Large intestine (tissue), 3 donors: ENCODE measurements at regions not wholly inside any gene's neighbourhood (a gene's known extent, or its start where the extent isn't known, plus 50 kb on each side); places are given as distances from the start of the nearest gene placed in this dataset.
A peak's percentile ranks its signal among the peaks of the same experiment; 100 is the strongest.

ENCODE experiments used
- DNase-seq, 2 donors: peaks; one replicate each; pipeline versions ENCODE4 v3.0.0 to v3.0.0-alpha.2; 2013
- H3K27ac ChIP-seq: one replicate; pipeline ENCODE4 v1.5.1; 2013; ENCODE audit warnings: low read length
- H3K27me3 ChIP-seq: 2 replicates; pipeline ENCODE4 v1.6.1; 2013; ENCODE audit warnings: low read length; ENCODE audit not compliant: control insufficient read depth, insufficient read depth
- H3K36me3 ChIP-seq: 2 replicates; pipeline ENCODE4 v1.6.1; 2013; ENCODE audit warnings: low read length; ENCODE audit not compliant: control insufficient read depth, insufficient read depth
- H3K4me1 ChIP-seq: one replicate; pipeline ENCODE4 v1.6.1; 2013; ENCODE audit warnings: low read length; ENCODE audit not compliant: control insufficient read depth, insufficient read depth
- H3K4me3 ChIP-seq: one replicate; pipeline ENCODE4 v1.5.1; 2013; ENCODE audit warnings: low read length
- H3K9me3 ChIP-seq: one replicate; pipeline ENCODE4 v1.6.1; 2013; ENCODE audit warnings: mild to moderate bottlenecking, low read depth, low read length, moderate library complexity; ENCODE audit not compliant: control insufficient read depth
- WGBS: methylation state at CpG from one replicate; pipeline ENCODE4 v1.1.5; 2013; ENCODE audit warnings: low lambda C conversion rate; ENCODE audit not compliant: insufficient coverage; 5-methylcytosine and 5-hydroxymethylcytosine counted together

DNA sequence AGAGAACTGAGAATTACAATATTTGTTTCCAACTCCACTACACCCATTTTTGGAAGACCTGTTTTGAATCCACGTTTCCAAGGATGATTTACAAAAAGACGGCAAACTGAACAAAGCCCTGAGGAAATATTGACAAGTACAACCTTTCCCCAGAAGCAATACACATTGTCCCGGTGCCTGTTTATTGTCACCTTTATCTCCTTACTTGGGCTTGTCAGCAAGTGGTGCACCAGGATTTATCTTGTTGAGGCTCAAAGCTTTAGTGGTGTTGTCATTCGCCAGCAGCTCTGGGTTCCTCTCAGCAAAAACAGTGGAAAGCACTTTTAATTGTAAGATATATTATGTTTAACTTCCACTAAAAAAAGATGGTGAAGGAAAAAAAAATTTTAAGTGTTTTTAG is 1191.9 kb upstream of the TENM4 start:
- Histone ChIP-seq H3K27me3 (no peaks in the 10 kb centered on the region), H3K4me3 (no peak overlapping the region), H3K36me3 (no peaks in the 10 kb centered on the region), H3K4me1 (no peaks in the 10 kb centered on the region), H3K27ac (no peak overlapping the region), H3K9me3 (no peaks in the 10 kb centered on the region)
- no peak for DNase-seq
- WGBS, result 20% methylated on average over 1 of the region's 4 CpGs

DNA sequence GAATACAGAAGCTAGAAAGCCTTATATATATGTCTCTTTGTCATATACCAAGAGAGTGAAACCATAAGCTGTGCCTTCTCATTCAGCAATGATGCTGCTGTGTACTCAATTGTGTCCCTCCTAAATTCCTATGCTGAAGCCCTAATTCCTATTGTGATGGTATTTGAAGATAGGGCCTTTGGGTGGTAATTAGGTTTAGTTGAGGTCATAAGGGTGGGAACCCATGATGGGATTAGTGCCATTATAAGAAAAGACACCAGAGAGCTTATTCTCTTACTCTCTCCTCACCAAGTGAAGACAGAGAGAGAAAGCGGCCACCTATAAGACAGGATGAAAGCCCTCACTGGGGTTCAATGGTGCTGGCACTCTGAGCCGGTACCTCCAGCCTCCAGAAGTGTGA is 1191.3 kb upstream of the TENM4 start:
- H3K4me1 ChIP-seq, result no peaks in the 10 kb centered on the region
- no peaks in the 10 kb centered on the region for H3K36me3 ChIP-seq
- H3K27ac ChIP-seq, result no peak overlapping the region
- no peak for DNase-seq
- H3K4me3 ChIP-seq, result no peak overlapping the region
- no CpG with 5 or more reads among the region's 2 CpGs for WGBS
- H3K9me3 ChIP-seq, result no peaks in the 10 kb centered on the region
- no peaks in the 10 kb centered on the region for H3K27me3 ChIP-seq

DNA sequence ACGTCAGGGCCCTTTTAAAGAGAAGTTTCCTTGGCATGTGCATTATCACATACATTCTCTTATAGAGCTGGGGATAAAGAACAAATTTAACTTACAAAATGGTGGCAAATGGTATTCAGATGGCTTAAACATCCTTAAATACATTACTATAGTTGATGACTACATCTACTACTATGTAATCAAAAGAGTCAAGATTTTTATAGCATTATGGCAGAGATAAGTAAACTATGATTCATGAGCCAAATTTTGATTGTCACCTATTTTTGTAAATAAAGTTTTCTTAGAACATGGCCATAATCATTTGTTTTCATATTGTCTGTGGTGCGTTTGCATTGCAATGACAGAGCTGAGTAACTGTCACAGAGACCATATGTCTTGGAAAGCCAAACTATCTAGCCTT is 1188.6 kb upstream of the TENM4 start:
- H3K27me3 ChIP-seq, result no peaks in the 10 kb centered on the region
- H3K27ac ChIP-seq, result no peak overlapping the region
- DNase-seq, result no peak
- no peaks in the 10 kb centered on the region for H3K9me3 ChIP-seq
- H3K4me1 ChIP-seq, result no peaks in the 10 kb centered on the region
- WGBS, result 83% methylated on average over 2 of the region's 2 CpGs
- no peaks in the 10 kb centered on the region for H3K36me3 ChIP-seq
- no peak overlapping the region for H3K4me3 ChIP-seq

DNA sequence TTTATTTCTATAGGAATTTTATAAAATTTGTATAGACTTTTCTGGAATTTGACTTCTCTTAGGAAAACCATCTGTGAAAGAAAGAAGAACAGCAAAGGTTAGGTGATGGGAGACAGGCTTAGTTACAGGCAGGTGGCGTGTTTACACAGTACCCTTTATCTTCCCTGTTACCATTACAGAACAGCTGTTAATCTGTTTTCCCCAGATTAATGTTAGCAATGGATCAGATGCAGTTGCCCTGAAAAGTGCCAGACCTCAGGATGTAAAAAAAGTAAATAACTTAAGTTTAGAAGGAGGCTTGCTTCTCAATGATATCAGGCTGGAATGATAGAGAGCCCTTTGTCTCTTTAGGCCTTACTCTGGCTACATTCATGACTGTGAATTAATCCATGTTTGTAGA is 1186.5 kb upstream of the TENM4 start:
- Histone ChIP-seq H3K36me3 (no peaks in the 10 kb centered on the region), H3K27ac (no peak overlapping the region), H3K27me3 (no peaks in the 10 kb centered on the region), H3K4me1 (no peaks in the 10 kb centered on the region), H3K9me3 (no peaks in the 10 kb centered on the region), H3K4me3 (no peak overlapping the region)
- no CpG with 5 or more reads among the region's 1 CpG for WGBS
- DNase-seq, result no peak

DNA sequence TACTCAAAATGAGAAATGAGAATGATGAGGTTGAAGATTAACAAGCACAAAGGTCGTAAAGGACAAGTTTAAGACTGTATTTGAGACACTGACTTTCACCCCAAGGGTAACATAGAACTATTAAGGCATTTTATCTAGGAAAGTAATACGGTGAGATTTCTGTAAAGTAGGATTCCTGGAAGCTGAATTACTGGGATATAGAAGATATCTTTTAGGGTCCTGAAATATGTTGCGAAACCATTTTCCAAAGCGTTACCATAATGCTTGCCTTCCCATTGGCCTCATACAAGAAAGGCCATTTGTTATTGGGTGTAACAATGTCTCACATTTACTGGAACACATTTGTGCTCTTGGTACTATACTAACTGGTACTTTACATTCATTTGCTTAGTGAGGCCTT is 1185.9 kb upstream of the TENM4 start:
- H3K4me1 ChIP-seq, result no peaks in the 10 kb centered on the region
- H3K27me3 ChIP-seq, result no peaks in the 10 kb centered on the region
- WGBS, result no CpG with 5 or more reads among the region's 4 CpGs
- H3K9me3 ChIP-seq, result no peaks in the 10 kb centered on the region
- DNase-seq, result no peak
- no peaks in the 10 kb centered on the region for H3K36me3 ChIP-seq
- H3K4me3 ChIP-seq, result no peak overlapping the region
- H3K27ac ChIP-seq, result no peak overlapping the region

DNA sequence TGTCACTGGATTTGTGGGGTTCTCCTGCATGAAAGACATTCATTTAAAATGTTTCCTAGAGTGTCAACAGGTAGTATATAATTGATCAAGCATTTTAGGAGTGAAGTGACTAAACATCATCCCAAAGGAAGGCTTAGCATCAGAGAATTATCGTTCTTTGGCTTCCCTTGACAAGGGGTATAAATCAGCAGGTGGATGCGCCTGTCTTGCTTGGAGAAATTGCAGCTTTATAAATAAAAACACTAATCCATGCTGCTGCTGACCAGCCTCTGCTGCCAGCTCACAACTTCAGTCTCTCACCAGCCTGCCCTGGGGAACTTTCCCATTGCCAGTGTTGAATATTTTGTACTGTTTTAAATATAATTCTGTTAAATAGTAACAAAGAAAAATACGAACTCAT is 1184.7 kb upstream of the TENM4 start:
- WGBS, result no CpG with 5 or more reads among the region's 3 CpGs
- DNase-seq, result no peak
- H3K9me3 ChIP-seq, result no peaks in the 10 kb centered on the region

DNA sequence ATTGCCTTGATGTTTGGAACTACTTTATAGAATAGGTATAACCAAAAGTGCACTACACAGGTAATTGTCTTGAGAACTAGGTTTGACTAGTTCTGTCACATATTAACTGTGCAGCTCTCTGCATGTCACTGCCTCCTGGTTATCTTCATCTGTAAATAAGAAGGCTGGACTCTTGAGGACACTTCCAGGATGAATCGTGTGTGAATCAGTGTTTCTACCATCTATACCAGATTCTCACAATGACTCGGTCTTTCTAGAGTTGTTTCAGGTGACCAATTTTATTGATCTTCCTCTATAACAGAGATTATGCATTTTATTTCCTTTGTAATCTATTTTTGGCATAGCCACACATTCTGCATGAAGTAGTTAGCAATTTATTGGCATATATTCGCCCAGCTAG is 1181.0 kb upstream of the TENM4 start:
- H3K4me3 ChIP-seq, result no peak overlapping the region
- H3K4me1 ChIP-seq, result peaks cover 3% of the 10 kb centered on the region
- H3K36me3 ChIP-seq, result no peaks in the 10 kb centered on the region
- H3K9me3 ChIP-seq, result no peaks in the 10 kb centered on the region
- H3K27ac ChIP-seq, result no peak overlapping the region
- DNase-seq, result peak in 1 of 2 donors; percentile 36
- H3K27me3 ChIP-seq, result no peaks in the 10 kb centered on the region
- no CpG with 5 or more reads among the region's 3 CpGs for WGBS

More for the DNA sequence above, 1184.7 kb upstream of the TENM4 start:
- peaks cover 3% of the 10 kb centered on the region for H3K4me1 ChIP-seq
- H3K27ac ChIP-seq, result no peak overlapping the region
- no peaks in the 10 kb centered on the region for H3K36me3 ChIP-seq
- H3K4me3 ChIP-seq, result no peak overlapping the region
- H3K27me3 ChIP-seq, result no peaks in the 10 kb centered on the region

DNA sequence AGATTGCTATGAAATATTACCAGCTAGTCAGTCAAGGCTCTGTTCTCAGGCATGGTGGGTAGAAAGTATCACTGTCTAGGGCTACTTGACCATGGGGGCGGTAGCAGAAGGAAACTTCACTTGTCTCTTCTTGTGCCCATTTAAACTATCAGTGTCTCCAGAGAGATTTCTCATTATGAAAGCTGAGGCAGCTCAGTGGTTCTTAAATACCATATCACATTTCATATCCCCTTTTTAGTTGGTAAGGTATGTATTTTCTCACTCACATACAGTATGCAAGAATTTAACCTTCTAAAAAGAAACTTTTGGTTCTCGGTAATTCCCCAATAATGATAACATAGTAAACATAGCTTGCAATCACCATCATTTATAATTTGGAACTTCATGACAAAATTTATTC is 1180.0 kb upstream of the TENM4 start:
- peaks cover 3% of the 10 kb centered on the region for H3K4me1 ChIP-seq
- WGBS, result no CpG with 5 or more reads among the region's 2 CpGs
- no peak overlapping the region for H3K4me3 ChIP-seq
- no peaks in the 10 kb centered on the region for H3K27me3 ChIP-seq
- DNase-seq, result no peak
- H3K27ac ChIP-seq, result no peak overlapping the region
- H3K36me3 ChIP-seq, result no peaks in the 10 kb centered on the region
- H3K9me3 ChIP-seq, result no peaks in the 10 kb centered on the region

DNA sequence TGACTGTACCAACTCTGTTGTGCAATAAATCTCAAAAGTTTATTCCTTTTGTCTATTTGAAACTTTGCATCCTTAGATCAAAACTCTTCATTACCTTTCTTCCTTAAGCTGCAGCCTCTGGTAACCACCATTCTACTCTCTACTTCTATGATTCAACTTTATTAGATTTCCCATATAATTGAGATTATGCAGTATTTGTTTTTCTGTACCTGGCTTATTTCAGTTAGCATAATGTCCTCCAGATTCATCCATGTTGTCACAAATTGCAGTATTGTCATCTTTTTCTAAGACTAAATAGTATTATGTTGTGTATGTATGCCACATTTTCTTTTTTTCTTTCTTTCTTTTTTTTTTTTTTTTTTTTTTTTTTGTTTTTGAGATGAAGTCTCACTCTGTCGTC is 1176.3 kb upstream of the TENM4 start:
- Histone ChIP-seq H3K9me3 (no peaks in the 10 kb centered on the region), H3K4me3 (no peak overlapping the region), H3K4me1 (peaks cover 3% of the 10 kb centered on the region), H3K27ac (no peak overlapping the region), H3K36me3 (no peaks in the 10 kb centered on the region), H3K27me3 (no peaks in the 10 kb centered on the region)
- no peak for DNase-seq
- WGBS, result no CpG with 5 or more reads among the region's 1 CpG

DNA sequence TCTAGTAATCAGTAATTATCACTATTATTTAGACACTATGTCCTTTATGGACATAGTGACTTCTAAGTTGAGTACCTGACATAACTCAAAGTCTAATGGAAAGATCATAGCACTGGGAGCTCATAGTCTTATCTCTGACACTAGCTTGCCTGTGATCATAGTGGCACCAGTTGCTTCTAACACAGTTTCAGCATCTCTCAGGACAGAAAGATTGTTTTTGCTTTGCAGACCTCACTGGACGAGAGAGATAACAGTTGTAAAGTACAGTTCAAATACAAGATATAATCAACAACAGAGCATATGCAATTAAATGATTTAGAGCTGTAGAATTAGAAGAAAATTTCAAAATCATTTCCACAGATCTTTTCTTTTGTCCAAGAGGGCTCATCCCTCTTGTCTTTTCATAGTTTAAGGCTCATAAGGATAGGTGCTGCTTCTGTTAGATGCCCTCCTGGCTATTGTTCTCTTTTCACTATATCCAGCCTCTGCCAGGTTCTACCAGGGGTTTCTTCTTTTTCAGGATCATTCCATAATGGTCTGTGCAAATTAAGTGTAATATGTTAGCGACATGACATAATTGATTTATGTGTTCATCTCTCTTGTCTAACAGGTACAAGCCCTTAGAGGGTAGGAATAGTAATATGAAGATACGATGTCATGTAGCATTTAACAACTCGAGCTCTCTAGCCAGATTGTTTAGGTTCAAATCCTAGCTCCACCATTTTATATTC is 1175.4 kb upstream of the TENM4 start:
- DNase-seq, result no peak
- Histone ChIP-seq H3K4me1 (no peaks in the 10 kb centered on the region), H3K36me3 (no peaks in the 10 kb centered on the region), H3K27ac (no peak overlapping the region), H3K9me3 (no peaks in the 10 kb centered on the region), H3K27me3 (no peaks in the 10 kb centered on the region), H3K4me3 (no peak overlapping the region)
- WGBS, result no CpG with 5 or more reads among the region's 4 CpGs

DNA sequence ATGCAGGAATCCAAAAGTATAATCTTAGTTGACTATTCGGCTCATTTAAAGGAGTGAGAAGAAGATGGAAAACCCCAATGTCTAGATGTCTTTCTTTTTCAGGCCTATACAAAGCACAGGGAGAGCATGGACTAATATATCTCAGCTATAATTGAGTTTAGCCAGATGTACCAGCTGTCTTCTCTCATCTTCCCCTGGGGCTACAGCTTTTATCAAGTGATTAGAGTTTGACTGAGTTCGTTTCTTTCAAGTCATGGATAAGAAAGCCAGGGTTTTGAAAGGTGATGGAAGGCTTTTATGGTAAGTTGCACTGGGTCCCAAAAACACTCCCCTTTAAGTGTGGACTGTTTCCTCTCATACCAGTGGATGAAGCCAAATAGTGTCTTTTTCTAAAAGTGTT is 1172.8 kb upstream of the TENM4 start:
- H3K4me3 ChIP-seq, result no peak overlapping the region
- 100% methylated on average over 1 of the region's 2 CpGs for whole genome bisulfite sequencing
- no peaks in the 10 kb centered on the region for H3K27me3 ChIP-seq
- H3K36me3 ChIP-seq, result no peaks in the 10 kb centered on the region
- no peak overlapping the region for H3K27ac ChIP-seq
- no peaks in the 10 kb centered on the region for H3K9me3 ChIP-seq
- DNase-seq, result no peak
- H3K4me1 ChIP-seq, result no peaks in the 10 kb centered on the region
